ENCODE measurements at regions not wholly inside any gene's neighbourhood (a gene's known extent, or its start where the extent isn't known, plus 50 kb on each side); places are given as distances from the start of the nearest gene placed in this dataset.

GRCh38 chr15:62985768-62986167, 56.8 kb upstream of the TPM1 start:
- DNase-seq (ENCODE audit: low spot score), result no peak

DNA sequence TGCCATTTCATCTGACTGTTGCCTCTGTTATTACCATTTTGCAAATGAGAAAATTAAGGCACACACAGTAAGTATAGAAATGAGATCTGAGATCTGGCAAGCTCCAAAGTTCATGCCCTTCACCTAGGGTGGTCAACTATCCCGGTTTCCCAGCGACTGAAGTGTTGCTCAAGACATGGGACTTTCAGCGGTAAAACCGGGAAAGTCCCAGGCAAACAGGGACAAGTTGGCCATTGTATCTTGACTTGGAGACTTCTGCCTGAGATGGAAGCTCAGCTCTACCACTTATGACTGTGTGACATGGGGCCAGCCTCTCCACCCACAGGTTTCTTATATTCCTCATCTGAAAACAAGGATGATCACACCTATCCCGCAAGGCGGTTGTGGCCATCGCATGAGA, 55.6 kb upstream of the TPM1 start:
- DNase-seq (ENCODE audit: low spot score), result no peak

DNA sequence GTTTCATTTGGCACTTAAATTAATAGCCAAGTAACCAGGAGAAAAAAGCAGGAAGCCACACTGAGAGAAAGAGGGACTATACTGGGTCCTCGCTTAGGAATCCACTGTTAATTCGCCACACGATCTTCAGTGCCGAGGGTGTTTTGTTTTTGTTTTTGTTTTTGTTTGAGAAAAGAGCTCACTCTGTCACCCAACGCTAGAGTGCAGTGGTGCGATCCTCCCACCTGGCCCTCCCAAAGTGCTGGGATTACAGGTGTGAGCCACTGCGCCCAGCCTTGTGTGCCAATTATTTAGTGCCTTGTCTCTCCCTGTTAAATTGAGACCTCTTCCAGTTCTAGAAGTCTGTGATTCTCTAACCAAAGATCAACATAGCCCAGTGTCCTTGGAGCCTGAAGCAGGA, 53.8 kb upstream of the TPM1 start:
- no peak for DNase-seq (ENCODE audit: low spot score)

GRCh38 chr15:62989366-62990055, 53.0 kb upstream of the TPM1 start:
- DNase-seq (ENCODE audit: low spot score), result no peak

GRCh38 chr15:62991698-62992097, 50.8 kb upstream of the TPM1 start:
- DNase-seq (ENCODE audit: low spot score), result no peak

- no peak for DNase-seq (ENCODE audit: low spot score)
Observed at GRCh38 chr15:62992302-62992701, 50.2 kb upstream of the TPM1 start.

Measured in COLO829 (cell line).